Ovary (tissue), 7 donors: ENCODE measurements at regions not wholly inside any gene's neighbourhood (a gene's known extent, or its start where the extent isn't known, plus 50 kb on each side); places are given as distances from the start of the nearest gene placed in this dataset.

Experiments
- DNase-seq, 5 donors: peaks; one replicate each; pipeline ENCODE4 v3.0.0-alpha.2; 2019 to 2020
- H3K27ac ChIP-seq, 2 donors: fragments of 200-600 bp; one replicate each; pipeline versions ENCODE4 v1.5.1 to v1.8.0; 2019 to 2022
- H3K27me3 ChIP-seq: fragments of 200-600 bp; one replicate; pipeline ENCODE4 v1.8.0; 2022
- H3K36me3 ChIP-seq: fragments of 200-600 bp; sonication (generic); one replicate; pipeline ENCODE4 v1.5.1; 2019
- H3K4me1 ChIP-seq: one replicate; pipeline ENCODE4 v1.8.1; 2013; ENCODE audit warnings: mild to moderate bottlenecking, moderate library complexity; ENCODE audit not compliant: insufficient read depth
- H3K4me3 ChIP-seq: fragments of 200-600 bp; sonication (generic); one replicate; pipeline ENCODE4 v1.5.1; 2017
- H3K9me3 ChIP-seq, 2 donors: fragments of 200-600 bp in 1 of 2; sonication (generic) in 1 of 2; one replicate each; pipeline versions ENCODE4 v1.5.1 to v1.8.1; 2013 to 2019; ENCODE audit warnings: mild to moderate bottlenecking in 1 of 2, moderate library complexity in 1 of 2
- EP300 ChIP-seq: sonication (generic); formaldehyde crosslinking; IDR thresholded peaks from one replicate; pipeline ENCODE4 v1.6.1; 2017; ENCODE audit warnings: antibody characterized with exemption
- POLR2A ChIP-seq: fragments of 450-650 bp; IDR thresholded peaks from one replicate; pipeline ENCODE4 v1.6.1; 2017; ENCODE audit warnings: antibody characterized with exemption, mild to moderate bottlenecking, moderate library complexity
- WGBS, 3 donors: extraction: QIAGEN DNeasy Blood & Tissue Kit in 1 of 3; methylation state at CpG; one replicate each; pipeline versions ENCODE4 v1.1.5 to v1.1.7; 2013 to 2017; 5-methylcytosine and 5-hydroxymethylcytosine counted together
- intact Hi-C, 4 donors: fragments of 100-400 bp; cut with DNase I; formaldehyde crosslinking; loops; one replicate each; pipeline versions ENCODE4 v1.11.0 to v1.15.1; 2022 to 2023
- TF ChIP-seq, protein P1 (sequence below), 3 donors: fragments of 450-650 bp in 2 of 3; fragments of 200-600 bp in 1 of 3; IDR thresholded peaks; one replicate each; pipeline versions ENCODE4 v1.5.1 to v1.8.0; 2016 to 2022; ENCODE audit warnings: antibody characterized with exemption in 3 of 3, mild to moderate bottlenecking in 1 of 3
- donor health status: DM: no; HTN: no; CAD: no; lungs with moderate emphysema.
- donor health status: DM: no; HTN: no; CAD: no.
- donor health status: Bipolar disorder and iron deficiency.
- donor health status: DM: no; HTN: no; CAD: no.
- donor health status: DM: yes; HTN: yes; CAD: no.

DNA sequence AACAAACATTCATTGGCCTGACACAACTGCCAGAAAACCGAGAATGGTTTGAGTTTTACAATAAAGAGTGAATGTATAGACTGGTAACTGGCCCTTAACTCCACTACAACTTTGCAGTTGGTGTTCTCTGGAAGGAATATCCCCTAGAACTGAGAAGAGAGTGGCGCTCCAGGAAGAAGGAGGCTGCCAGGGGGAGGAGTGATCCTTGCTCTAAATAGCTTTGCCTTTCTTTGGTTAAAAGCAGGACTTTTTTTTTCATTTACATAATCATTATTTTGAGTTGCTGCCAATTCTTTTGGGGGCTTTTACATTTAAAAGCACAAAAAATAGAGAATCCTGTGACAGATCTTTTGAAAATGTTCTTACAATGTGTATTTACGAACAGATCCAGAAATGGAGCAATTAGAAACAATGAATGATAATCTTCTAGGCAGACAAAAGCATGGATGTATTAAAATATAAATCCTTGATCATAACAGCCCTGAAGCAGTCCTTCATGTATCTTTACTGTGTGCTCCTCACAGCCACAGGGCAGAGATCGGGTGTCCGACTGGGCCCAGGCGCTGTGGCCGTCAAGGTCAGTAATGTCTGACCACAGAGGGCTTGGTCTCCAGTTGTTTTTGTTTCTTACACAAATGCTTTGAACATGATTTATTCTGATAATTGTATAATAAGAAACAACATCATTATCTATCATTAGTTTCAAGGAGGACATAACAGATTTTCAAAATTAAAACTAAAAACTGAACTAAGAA is 612.2 kb downstream of the HDGFL1 start:
- no peak for DNase-seq
- Histone ChIP-seq H3K36me3 (no peaks in the 10 kb centered on the region), H3K9me3 (no peaks in the 10 kb centered on the region), H3K4me3 (no peak overlapping the region), H3K4me1 (peaks cover 4% of the 10 kb centered on the region), H3K27me3 (no peaks in the 10 kb centered on the region), H3K27ac (no peak overlapping the region)
- TF ChIP-seq POLR2A, result no peak
- TF ChIP-seq EP300, result no peak
- TF ChIP-seq, protein P1, sequence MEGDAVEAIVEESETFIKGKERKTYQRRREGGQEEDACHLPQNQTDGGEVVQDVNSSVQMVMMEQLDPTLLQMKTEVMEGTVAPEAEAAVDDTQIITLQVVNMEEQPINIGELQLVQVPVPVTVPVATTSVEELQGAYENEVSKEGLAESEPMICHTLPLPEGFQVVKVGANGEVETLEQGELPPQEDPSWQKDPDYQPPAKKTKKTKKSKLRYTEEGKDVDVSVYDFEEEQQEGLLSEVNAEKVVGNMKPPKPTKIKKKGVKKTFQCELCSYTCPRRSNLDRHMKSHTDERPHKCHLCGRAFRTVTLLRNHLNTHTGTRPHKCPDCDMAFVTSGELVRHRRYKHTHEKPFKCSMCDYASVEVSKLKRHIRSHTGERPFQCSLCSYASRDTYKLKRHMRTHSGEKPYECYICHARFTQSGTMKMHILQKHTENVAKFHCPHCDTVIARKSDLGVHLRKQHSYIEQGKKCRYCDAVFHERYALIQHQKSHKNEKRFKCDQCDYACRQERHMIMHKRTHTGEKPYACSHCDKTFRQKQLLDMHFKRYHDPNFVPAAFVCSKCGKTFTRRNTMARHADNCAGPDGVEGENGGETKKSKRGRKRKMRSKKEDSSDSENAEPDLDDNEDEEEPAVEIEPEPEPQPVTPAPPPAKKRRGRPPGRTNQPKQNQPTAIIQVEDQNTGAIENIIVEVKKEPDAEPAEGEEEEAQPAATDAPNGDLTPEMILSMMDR (IDR thresholded peaks at IDR 0.05), result no peak
- intact Hi-C loops, result no loop called here
- WGBS, 3 donors, result 81 to 84% (median 81%) methylated on average over 7 of the region's 7 CpGs

DNA sequence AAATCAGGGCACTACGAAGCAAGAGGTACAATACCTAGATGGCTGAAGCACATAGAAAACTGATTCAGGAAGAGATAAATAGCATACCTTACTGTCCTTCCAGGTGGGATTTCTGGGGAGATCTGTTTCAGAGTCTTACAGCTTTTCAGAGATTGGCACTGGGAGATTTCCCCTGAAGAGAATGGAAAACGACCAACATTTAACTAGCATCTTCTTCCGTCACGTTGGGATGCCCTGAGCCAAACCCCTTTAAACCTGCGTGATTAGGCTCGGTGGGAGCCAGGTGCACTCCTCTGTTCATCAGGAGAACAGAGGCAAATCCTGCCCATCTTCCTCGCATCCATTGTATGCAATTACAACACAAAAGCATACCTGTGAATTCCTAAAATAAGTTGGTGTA is 614.5 kb downstream of the HDGFL1 start:
- no peaks in the 10 kb centered on the region for H3K27me3 ChIP-seq
- intact Hi-C loops, result no loop called here
- H3K27ac ChIP-seq, result no peak overlapping the region
- no peaks in the 10 kb centered on the region for H3K9me3 ChIP-seq
- TF ChIP-seq POLR2A (no peak), EP300 (no peak)
- TF ChIP-seq, protein P1 (IDR thresholded peaks at IDR 0.05), result no peak
- WGBS, 3 donors, result 93 to 94% (median 93%) methylated on average over 7 of the region's 7 CpGs
- no peaks in the 10 kb centered on the region for H3K4me1 ChIP-seq
- H3K4me3 ChIP-seq, result no peak overlapping the region
- DNase-seq, result no peak
- no peaks in the 10 kb centered on the region for H3K36me3 ChIP-seq

DNA sequence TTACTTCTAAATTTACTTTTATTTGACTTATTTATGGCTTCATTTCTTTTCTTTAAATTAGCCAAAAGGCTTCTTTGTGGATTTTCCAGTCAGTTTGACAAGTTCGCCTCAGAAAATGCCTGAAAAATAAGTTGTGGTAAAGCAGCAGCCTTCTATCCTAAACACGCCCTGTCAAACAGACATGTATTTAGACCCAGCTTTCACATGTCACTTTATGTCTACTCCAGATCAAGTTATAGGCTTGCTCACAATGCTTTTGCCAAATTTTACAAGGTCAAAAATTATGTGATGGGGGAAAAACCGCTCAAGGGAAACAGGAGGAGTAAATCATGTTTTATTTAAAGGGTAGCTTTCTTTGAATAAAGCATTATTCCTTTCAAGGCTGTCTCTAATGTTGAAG is 615.0 kb downstream of the HDGFL1 start:
- H3K4me3 ChIP-seq, result no peak overlapping the region
- H3K9me3 ChIP-seq, result no peaks in the 10 kb centered on the region
- no peaks in the 10 kb centered on the region for H3K27me3 ChIP-seq
- H3K4me1 ChIP-seq, result no peaks in the 10 kb centered on the region
- no peak for DNase-seq
- TF ChIP-seq EP300 (no peak), POLR2A (no peak)
- TF ChIP-seq, protein P1 (IDR thresholded peaks at IDR 0.05), result no peak
- 80 to 90% (median 84%) methylated on average over 3 of the region's 3 CpGs for whole genome bisulfite sequencing, 3 donors
- H3K27ac ChIP-seq, result no peak overlapping the region
- no peaks in the 10 kb centered on the region for H3K36me3 ChIP-seq
- intact Hi-C loops, result no loop called here

DNA sequence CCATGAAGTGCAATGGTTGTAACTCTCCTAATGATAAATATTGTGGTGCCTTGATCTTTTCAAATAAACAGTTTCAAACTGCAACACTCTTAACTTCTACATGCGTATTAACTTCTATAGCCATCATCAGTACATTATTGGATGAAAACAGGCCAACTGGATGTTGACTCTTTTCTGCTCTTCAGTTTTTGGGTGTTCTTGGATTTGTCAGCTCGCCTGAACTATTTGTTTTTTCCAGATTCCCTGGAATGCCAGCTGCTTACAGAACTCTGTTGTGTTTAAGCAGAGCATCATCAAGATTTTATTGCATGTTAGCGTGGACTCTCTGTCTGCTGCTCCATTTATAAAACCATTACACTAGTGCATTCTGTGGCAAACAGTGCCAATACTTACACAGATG is 626.1 kb downstream of the HDGFL1 start:
- H3K9me3 ChIP-seq, result no peaks in the 10 kb centered on the region
- H3K27ac ChIP-seq, result no peak overlapping the region
- no peaks in the 10 kb centered on the region for H3K4me1 ChIP-seq
- 87 to 92% (median 89%) methylated on average over 3 of the region's 3 CpGs for WGBS, 3 donors
- H3K27me3 ChIP-seq, result no peaks in the 10 kb centered on the region
- intact Hi-C loops, result no loop called here
- no peaks in the 10 kb centered on the region for H3K36me3 ChIP-seq
- DNase-seq, result no peak
- no peak overlapping the region for H3K4me3 ChIP-seq
- TF ChIP-seq POLR2A (no peak), EP300 (no peak)
- TF ChIP-seq, protein P1 (IDR thresholded peaks at IDR 0.05), result no peak
